ENCODE measurements at regions not wholly inside any gene's neighbourhood (a gene's known extent, or its start where the extent isn't known, plus 50 kb on each side); places are given as distances from the start of the nearest gene placed in this dataset.

- TF ChIP-seq, protein P1, sequence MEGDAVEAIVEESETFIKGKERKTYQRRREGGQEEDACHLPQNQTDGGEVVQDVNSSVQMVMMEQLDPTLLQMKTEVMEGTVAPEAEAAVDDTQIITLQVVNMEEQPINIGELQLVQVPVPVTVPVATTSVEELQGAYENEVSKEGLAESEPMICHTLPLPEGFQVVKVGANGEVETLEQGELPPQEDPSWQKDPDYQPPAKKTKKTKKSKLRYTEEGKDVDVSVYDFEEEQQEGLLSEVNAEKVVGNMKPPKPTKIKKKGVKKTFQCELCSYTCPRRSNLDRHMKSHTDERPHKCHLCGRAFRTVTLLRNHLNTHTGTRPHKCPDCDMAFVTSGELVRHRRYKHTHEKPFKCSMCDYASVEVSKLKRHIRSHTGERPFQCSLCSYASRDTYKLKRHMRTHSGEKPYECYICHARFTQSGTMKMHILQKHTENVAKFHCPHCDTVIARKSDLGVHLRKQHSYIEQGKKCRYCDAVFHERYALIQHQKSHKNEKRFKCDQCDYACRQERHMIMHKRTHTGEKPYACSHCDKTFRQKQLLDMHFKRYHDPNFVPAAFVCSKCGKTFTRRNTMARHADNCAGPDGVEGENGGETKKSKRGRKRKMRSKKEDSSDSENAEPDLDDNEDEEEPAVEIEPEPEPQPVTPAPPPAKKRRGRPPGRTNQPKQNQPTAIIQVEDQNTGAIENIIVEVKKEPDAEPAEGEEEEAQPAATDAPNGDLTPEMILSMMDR (IDR thresholded peaks at IDR 0.05) = no peak
- no peak for DNase-seq
- H3K9me3 ChIP-seq = no peaks in the 10 kb centered on the region
- FAIRE-seq = no peak
- peaks cover under 1 to 3% (median 2%) of the 10 kb centered on the region in 3 donors for H3K4me1 ChIP-seq
- no peak for ATAC-seq
- H3K4me3 ChIP-seq = no peak overlapping the region
- H3K36me3 ChIP-seq = no peaks in the 10 kb centered on the region
- H3K27ac ChIP-seq = no peak overlapping the region
- intact Hi-C loops (cut with DNase I) = no loop called here
- WGBS, 2 donors = 94 to 96% methylated on average over 1 of the region's 1 CpG
- no peaks in the 10 kb centered on the region for H3K27me3 ChIP-seq
Measured at GRCh38 chr10:88057720-88058119, 194.3 kb downstream of the PTEN start.

DNA sequence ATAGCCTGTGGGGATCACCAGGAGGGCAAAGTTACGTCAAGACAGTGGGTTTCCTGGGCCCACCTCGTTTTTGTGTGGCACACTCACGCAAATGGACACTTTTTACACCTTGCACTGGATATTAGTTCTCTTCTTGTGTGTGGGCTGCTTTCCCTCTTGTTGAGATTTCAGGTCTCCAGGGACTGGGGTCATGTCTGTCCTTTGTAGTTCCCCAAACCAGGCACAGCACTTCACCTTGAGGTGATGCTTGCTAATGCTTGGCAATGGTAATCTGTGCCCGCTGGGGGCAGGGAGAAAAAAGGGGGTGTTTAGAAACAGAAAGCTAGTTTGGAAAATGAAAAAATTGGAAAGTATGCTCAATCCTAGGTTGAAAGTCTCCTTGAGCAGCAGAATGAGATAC lies 195.3 kb downstream of the PTEN start:
- Histone ChIP-seq H3K36me3 (no peaks in the 10 kb centered on the region), H3K4me1 (peaks cover 9 to 12% (median 11%) of the 10 kb centered on the region in 3 donors), H3K27ac (no peak overlapping the region), H3K27me3 (no peaks in the 10 kb centered on the region), H3K4me3 (no peak overlapping the region), H3K9me3 (no peaks in the 10 kb centered on the region)
- WGBS, 2 donors = 64 to 94% methylated on average over 4 of the region's 4 CpGs
- TF ChIP-seq, protein P1 (IDR thresholded peaks at IDR 0.05) = no peak
- intact Hi-C loops (cut with DNase I) = no loop called here
- ATAC-seq (no peak), DNase-seq (no peak), FAIRE-seq (no peak)

- 69 to 71% methylated on average over 4 of the region's 4 CpGs for WGBS, 2 donors
- FAIRE-seq (no peak), ATAC-seq (no peak), DNase-seq (no peak)
- Histone ChIP-seq H3K36me3 (no peaks in the 10 kb centered on the region), H3K9me3 (no peaks in the 10 kb centered on the region), H3K27ac (no peak overlapping the region), H3K4me3 (no peak overlapping the region), H3K27me3 (no peaks in the 10 kb centered on the region), H3K4me1 (peaks cover 9 to 17% (median 11%) of the 10 kb centered on the region in 3 donors)
- intact Hi-C loops (cut with DNase I) = no loop called here
- TF ChIP-seq, protein P1 (IDR thresholded peaks at IDR 0.05) = no peak
Measured at GRCh38 chr10:88059190-88059589, 195.8 kb downstream of the PTEN start.

GRCh38 chr10:88060762-88061161 lies 197.3 kb downstream of the PTEN start:
- Histone ChIP-seq H3K4me3 (no peak overlapping the region), H3K9me3 (no peaks in the 10 kb centered on the region), H3K4me1 (peaks cover 9 to 19% (median 11%) of the 10 kb centered on the region in 3 donors), H3K27ac (no peak overlapping the region), H3K36me3 (no peaks in the 10 kb centered on the region), H3K27me3 (no peaks in the 10 kb centered on the region)
- intact Hi-C loops (cut with DNase I) = no loop called here
- 95 to 97% methylated on average over 6 of the region's 6 CpGs for WGBS, 2 donors
- ATAC-seq = no peak
- TF ChIP-seq, protein P1 (IDR thresholded peaks at IDR 0.05) = no peak
- FAIRE-seq = no peak
- no peak for DNase-seq

DNA sequence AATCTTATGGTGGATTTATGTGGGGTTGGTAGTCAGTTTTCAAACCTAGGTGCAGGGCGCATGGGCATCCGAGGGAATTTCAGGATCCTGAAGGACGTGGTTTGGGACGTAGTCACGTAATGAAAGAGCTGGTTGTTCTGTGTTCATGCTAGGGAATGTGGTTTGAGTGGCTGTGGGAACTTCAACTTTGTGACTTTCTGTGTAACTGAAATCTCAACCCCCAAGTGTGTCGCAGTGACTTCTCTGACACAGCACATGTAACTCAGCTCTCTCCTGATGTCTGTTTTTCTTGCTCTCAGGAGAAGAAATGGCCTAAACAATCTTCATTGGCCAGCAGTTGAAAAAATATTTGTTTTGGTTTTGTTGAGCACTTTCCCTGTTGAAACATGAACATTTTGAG lies 199.0 kb downstream of the PTEN start:
- no peak for FAIRE-seq
- peak in 2 of 4 donors; percentile 8 to 16 for ATAC-seq
- Histone ChIP-seq H3K36me3 (no peaks in the 10 kb centered on the region), H3K4me3 (no peak overlapping the region), H3K27ac (peak overlapping the region in 3 of 4 donors; percentile 24 to 64 (median 38)), H3K9me3 (no peaks in the 10 kb centered on the region), H3K27me3 (no peaks in the 10 kb centered on the region), H3K4me1 (peaks cover 9 to 19% (median 11%) of the 10 kb centered on the region in 3 donors)
- DNase-seq = no peak
- WGBS, 2 donors = 68 to 84% methylated on average over 6 of the region's 6 CpGs
- TF ChIP-seq, protein P1 (IDR thresholded peaks at IDR 0.05) = no peak
- intact Hi-C loops (cut with DNase I) = no loop called here

Measured in pancreas (tissue), 10 donors.